Activated CD4-positive, alpha-beta T cell treated with anti-CD3 and anti-CD28 coated beads for 4 hours (primary cell): ENCODE measurements at regions not wholly inside any gene's neighbourhood (a gene's known extent, or its start where the extent isn't known, plus 50 kb on each side); places are given as distances from the start of the nearest gene placed in this dataset.
A peak's percentile ranks its signal among the peaks of the same experiment; 100 is the strongest.

Source experiments
- DNase-seq, 2 donors: peaks; one replicate each; pipeline ENCODE4 v3.0.0-alpha.2; 2020

DNA sequence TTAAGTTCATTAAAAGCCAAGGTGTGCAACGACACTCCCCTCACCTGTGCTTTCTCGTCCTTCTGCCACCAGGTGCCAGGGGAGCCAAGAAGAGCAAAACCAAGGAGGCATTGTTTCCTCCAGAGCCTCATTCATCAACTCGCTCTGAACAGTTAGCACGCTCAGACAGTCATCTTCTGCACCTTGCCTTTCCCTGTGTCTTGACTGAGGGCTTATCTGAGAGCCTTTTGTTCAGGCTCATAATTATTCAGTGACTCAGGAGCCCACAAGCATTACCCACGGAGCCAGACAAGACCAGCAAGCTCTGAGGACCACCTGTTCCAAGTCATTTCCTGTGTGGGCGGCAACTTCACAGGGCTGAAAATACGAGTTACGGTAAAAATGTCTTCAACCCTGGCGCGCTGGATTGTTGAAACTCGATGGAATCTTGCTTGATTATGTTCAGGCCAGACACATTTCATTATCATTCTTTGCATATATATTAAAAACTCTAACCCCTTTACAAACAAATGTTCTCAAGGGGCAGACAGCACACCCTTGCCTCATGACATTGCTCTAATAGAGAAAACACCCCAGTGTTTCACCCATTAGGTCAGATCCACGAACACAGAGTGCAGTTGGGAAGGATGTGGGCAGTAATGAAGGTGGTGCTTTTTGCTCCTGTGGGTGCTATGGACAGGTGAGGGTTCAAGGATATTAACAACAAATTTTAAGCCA, 89.7 kb upstream of the RUNX1 start:
- DNase-seq, result peak; percentile 69 to 74

- no peak for DNase-seq
Measured at GRCh38 chr21:35136586-35137219, 87.6 kb upstream of the RUNX1 start.

- no peak for DNase-seq
Measured at GRCh38 chr21:35136106-35136505, 87.0 kb upstream of the RUNX1 start.

DNA sequence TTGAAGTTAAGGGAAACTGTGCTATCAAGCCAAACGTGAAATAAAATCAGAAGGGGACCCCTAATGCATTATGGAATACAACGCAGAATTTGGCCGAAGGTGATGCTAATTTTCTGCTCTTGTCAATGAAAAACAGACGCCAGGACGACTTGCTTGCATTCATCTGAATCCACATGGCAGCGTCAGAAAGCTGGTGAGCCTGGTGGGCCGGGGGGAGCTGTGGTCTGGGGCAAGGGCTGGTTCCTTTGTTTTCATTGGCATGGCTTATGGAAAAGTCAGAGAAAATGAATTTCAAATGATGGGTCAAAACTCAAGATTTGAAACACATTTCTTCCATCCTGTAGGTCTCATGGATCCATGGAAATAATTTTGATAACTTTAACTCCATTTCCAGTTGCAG, 86.4 kb upstream of the RUNX1 start:
- DNase-seq, result no peak

- no peak for DNase-seq
Measured at GRCh38 chr21:35134309-35134708, 85.2 kb upstream of the RUNX1 start.

GRCh38 chr21:35128536-35128935, 79.4 kb upstream of the RUNX1 start:
- no peak for DNase-seq

GRCh38 chr21:35127851-35128250, 78.7 kb upstream of the RUNX1 start:
- no peak for DNase-seq

GRCh38 chr21:35127026-35127425, 77.9 kb upstream of the RUNX1 start:
- DNase-seq, result no peak

DNA sequence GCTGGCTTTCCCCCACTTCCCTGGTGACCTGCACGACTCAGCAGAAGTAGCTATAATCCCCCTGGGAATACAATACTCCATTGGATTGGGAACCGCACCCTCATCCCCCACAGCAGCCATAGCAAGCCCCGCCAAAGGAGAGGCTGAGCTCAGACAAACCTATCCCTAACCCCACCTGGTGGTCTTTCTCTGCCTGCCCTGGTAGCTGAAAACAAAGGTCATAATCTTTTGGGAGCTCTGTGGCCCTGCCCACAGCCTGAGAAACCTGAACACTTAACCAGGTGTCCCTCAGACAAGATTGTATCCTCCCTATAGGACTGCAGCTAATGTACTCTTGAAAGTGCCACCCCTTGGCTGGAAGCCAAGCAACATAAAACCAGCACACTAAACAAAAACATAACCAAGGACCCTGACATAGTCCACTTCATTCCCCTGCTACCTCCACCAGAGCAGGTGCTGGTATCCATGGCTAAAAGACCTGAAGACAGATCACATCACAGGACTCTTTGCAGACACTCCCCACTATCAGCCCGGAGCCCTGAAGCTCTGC, 71.6 kb upstream of the RUNX1 start:
- no peak for DNase-seq

DNA sequence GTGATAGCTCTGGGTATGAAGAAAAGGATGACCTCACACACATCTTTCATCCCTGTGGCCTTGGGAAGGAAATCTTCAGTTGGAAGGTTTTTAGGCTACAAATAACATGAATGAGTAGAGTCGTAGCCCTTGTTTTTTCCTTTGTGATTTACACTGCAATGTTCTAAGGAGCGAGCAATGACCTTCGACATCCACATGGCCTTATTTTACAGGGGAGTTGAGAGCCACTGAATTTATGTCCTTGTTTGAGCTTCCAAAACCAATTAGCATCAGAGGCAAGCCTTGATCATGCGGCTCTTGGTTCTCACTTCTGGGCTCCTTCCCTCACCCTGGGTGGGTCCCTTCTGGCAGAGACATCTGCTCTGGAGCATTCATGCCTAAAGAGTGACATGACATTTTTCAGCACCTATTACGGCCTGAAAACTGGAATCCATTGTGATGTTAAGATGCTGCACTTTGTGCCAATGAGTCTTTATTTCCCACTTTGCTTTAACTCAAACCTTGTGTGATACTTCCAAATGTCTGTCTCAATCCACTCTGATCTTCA, 70.5 kb upstream of the RUNX1 start:
- DNase-seq, result no peak

DNA sequence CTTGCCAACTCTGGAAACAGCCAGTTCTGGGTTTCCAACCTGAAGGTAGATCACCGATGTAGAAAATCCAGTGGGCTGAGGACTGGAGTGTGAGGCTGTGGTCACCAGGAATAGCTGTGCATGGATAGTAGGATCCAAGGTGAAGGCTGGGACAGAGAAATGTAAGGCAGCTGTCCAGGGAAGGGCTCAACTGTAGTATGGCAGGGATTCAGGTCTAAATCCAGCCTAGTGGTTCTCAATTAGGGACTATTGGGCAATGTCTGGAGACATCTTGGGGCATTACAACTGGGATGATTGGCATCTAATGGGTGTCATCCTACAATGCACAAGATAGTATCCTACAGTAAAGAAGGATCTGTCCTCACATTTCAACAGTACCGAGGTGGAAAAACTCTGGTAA, 67.7 kb upstream of the RUNX1 start:
- DNase-seq, result no peak

DNA sequence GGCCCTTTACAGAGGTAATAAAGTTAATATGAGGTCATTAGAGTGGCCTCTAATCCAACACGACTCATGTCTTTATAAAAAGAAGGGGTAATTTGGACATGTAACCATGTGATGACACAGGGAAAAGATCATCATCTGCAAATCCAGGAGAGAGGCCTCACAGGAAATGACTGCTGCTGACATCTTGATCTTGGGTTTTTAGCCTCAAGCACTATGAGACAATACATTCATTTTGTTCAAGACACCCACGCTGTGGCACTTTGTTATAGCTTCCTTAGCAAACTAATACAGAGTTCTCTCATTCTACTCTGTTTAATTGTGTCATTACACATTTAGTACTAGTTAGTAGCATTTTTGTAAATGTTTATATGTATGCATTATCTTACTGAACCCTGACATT, 64.0 kb upstream of the RUNX1 start:
- no peak for DNase-seq

DNA sequence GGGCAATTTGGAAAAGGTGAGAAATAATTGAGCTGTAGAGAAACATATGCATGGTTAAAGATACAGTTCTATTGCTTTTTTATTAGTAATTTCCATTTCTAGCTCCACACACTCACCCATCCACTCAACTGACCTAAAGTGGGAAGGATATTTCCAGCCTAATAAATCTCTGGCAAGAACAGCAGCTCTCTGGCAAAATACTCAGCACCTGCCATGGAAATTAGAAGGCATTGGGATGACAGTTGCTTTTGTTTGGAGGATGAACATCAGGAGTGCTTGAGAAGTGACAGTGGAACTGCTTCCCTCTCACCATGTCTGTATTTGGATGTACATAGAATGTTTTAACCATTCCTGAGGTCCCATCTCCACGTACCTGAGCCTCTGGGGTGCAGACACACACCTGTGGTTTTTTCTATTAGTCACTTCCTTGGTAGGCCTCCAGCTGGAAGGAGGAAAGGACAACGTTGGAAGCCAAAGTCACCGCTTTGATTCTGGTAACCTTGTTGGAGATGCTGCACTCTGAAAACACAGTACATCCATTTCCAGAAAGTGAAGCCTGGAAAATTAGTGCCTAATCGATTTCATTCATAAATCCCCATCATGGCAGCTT, 62.3 kb upstream of the RUNX1 start:
- no peak for DNase-seq

GRCh38 chr21:35108887-35109286, 59.8 kb upstream of the RUNX1 start:
- no peak for DNase-seq

DNA sequence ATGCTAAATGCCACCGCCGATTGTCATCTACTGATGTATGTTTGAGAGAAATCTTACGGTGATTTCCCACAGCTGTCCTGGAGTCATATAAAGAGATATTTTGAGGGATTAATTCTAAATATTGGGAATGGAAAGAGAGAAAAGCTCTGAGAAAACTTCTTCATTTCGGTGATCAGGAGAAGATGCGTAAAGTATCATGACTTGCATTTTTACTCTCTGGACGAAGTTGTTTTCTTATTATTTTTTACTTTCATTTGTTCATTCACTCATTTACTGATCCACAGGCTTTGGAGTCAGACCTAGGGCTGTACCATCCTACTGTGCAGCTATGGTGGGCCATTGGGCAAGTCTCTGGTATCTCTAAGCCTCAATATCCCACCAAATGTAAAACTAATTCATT, 58.4 kb upstream of the RUNX1 start:
- DNase-seq, result no peak

GRCh38 chr21:35106246-35106835, 57.2 kb upstream of the RUNX1 start:
- no peak for DNase-seq

DNA sequence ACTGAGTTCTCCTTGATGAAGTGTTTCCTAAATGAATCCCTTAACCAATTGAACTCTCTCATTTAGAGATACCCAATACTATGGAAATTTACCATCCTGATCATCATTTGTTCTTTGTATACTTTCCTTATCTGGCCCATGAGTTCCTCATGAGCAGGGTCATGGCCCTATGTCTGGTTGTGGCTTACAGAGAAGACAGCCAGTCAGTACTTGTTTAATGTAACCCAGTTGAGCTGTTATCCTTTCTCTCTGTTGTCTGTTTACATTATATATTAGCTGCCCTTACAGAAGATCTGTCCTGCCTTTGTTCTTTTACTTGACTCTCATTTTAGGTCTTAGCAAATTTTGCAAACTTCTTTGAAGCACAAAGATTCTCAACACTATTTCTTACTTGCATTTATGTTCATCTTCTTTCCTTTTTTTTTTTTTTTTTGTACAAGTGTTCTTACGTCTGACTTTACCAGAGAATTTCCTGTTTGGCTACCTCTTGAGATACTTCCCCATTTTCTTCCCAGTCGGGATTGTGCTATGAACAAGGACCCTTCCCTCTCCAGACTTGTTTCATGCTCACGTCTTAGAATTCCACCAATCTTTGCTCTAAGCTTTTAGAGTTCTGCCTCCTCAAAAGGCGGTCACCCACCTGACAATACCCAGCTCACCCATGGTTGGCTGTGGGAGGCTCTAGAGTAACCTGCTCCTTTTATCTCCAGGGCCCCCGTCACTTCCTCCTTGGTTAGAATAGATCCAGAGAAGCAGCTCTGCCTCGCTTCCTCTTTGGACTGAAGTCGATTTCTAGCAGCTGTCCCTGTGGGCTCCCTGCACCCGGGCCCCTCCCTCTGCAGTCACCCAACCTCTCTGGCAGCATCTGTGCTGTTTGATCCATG, 53.6 kb upstream of the RUNX1 start:
- DNase-seq, result peak; percentile 31 to 43

- DNase-seq, result no peak
Measured at GRCh38 chr21:35100349-35100811, 51.3 kb upstream of the RUNX1 start.

GRCh38 chr21:35099310-35099709, 50.2 kb upstream of the RUNX1 start:
- no peak for DNase-seq
